ENCODE measurements at regions not wholly inside any gene's neighbourhood (a gene's known extent, or its start where the extent isn't known, plus 50 kb on each side); places are given as distances from the start of the nearest gene placed in this dataset.
A peak's percentile ranks its signal among the peaks of the same experiment; 100 is the strongest.

DNA sequence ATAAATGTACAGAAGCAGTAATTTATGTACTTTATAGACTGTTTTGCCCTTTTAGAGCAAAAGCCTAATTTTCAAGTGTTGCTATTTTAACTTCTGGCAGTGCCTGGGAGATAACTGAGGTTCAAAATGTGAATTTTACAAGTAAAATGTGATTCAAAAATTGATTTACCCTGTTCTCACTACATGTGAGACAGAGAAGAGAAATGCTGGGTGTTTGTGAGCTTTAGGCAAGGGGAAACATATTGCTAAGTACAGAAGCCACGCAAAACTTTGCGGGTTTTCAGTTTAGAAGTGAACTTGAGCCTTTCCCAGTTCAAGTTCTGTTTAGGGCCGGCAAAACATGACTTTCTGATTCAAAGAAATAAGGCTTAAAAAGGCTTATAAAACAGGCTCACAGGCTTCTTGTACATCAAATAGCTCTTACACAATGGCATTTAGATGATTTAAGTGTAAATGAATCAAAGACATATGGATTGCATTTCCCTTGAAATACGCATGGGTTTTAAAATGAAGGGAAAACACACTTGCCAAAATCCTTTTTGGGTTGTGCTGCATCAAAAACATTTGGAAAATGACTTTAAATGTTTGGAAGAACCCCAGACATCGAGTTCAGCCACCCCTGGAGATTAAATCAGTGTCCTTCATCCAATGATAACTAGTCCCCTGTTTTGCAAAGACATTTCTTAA is 370.8 kb upstream of the MEF2C start:
- no peak for DNase-seq

- peak in 2 of 3 experiments; percentile 19 to 78 for DNase-seq
These were observed 363.9 kb upstream of the MEF2C start for GRCh38 chr5:89246864-89247263.

GRCh38 chr5:89246252-89246651 is 363.3 kb upstream of the MEF2C start:
- DNase-seq, result no peak

- no peak for DNase-seq
These were observed 360.6 kb upstream of the MEF2C start for GRCh38 chr5:89243611-89244010.

DNA sequence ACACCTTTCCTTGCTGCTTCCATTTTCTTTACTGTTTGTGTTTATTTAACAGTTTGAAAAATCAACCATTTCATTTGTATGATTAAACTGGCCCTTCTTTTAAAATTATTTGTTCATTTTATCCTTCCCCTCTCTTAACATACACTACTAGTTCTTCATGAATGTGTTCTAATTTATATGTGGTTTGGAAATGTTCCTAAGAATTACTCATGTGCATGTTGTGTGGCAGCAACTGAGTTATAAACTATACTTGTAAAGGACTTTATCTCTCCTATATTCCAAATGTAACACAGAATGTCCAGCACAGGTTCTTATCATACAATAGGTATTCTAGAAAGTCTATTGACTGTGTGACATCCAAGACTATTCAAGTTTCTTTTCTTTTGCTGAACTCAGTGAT is 358.2 kb upstream of the MEF2C start:
- DNase-seq, result no peak

GRCh38 chr5:89236900-89237299 is 353.9 kb upstream of the MEF2C start:
- no peak for DNase-seq

- no peak for DNase-seq
These were observed 350.5 kb upstream of the MEF2C start for GRCh38 chr5:89233462-89233861.

GRCh38 chr5:89232139-89232603 is 349.2 kb upstream of the MEF2C start:
- DNase-seq, result peak in 1 of 3 experiments; percentile 8

DNA sequence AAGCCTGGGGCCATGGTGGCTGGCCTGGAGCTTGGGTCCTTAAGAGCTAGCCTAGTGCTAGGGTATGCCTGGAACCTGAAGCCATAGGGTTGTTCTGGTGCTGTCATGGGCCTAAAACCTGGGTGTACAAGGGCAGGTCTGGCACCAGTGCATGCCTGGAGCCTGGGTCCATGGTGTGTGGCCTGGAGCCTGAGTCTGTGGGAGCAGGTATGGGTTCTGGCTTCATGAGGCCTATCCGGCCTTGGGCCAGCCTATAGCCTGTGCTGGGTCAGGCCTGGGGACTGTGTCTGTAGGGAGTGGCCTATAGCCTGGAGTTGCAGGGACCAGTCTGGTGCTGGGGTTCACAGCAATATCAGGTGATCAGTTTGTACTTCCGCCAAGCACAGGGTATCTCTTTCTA is 347.2 kb upstream of the MEF2C start:
- DNase-seq, result no peak

DNA sequence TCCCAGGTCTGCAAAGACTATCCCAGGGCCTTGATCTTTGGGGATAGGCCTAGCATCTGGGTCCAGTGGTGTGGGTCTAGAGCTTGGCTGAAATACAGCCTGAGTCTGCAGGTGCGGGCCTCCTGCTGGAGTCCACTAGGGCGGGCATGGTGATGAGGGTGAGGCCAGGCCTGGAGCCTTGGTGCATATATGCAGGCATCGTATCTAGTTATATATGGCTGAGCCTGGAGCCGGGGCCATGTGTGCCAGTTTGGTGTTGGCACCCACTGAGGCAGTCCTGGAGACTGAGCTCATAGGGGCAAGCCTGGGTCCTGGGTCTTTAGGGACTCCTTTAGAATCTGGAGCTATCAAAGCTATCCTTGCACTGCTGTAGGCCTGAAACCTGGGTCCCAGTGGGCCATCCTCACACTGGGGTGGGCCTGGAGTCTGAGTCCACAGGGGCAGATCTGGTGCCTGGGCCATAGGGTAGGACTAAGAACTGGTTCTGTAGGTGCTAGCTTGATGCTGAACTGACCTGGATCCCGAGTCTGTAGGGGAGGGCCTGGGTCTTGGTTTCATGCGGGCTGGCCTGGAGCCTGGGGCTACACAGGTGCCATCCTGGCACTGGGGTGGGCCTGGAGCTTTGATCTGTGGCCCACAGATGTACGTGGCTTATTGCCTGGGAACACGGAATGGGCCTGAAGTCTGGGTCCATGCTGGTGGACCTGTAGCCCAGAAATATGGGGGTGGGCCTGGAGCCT is 346.5 kb upstream of the MEF2C start:
- no peak for DNase-seq

DNA sequence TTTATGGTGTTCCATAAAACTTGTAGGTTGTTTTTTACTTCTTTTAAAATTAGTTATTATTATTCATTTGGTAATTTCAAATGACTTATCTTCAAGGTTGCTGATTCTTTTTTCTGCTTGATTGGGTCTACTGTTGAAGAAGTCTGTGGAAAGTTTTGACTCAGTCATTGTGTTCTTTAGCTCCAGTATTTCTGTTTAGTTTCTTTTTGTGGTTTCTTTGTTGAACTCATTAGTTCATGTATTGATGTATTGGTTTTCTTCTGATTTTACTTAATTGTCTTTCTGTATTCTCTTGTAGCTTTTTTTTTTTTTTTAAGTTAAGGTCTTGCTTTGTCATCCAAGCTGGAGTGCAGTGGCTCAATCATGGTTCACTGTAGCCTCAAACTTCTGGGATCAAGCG is 345.4 kb upstream of the MEF2C start:
- no peak for DNase-seq

- no peak for DNase-seq
These were observed 335.4 kb upstream of the MEF2C start for GRCh38 chr5:89218364-89218763.

DNA sequence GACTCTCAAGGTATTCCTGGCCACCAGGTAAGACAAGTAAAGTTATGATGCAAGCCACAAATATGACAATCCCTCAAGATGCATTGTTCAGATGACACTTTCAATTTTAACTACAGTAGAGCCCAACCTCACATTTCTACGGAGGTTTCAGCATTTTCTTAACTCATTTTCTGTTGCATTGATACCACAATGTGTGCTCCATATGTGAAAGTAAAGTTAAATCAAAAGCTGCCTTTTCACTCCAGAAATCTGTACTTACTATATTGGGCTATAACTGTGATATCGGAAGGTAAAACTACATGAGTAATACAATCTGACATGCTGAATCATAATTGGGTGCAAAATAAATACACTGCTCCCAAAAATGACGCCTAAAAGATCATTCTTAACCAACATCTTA is 333.6 kb upstream of the MEF2C start:
- DNase-seq, result no peak

- no peak for DNase-seq
These were observed 330.6 kb upstream of the MEF2C start for GRCh38 chr5:89213573-89213972.

- DNase-seq, result no peak
These were observed 328.9 kb upstream of the MEF2C start for GRCh38 chr5:89211836-89212235.

- DNase-seq, result no peak
These were observed 325.8 kb upstream of the MEF2C start for GRCh38 chr5:89208811-89209210.

GRCh38 chr5:89208392-89208791 is 325.4 kb upstream of the MEF2C start:
- no peak for DNase-seq

DNA sequence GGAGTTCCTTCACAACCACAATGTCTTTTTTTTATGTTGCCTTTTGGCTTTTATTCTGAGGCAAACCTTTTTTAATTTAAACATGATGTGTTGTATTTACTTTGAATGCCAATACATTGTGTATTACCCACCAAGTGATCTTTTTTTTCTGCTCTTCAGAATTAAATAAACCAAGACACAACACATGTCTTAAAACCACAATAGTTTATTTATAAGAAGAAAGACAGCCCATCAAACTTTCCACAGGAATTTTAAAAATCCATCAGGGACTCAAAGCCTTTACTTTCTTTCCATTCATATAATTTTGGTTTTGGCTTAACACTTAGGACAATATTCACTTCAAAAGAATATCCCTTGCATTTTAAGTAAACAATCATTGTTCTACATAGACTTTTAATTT is 321.8 kb upstream of the MEF2C start:
- no peak for DNase-seq

GRCh38 chr5:89203611-89204010 is 320.6 kb upstream of the MEF2C start:
- DNase-seq, result no peak

- DNase-seq, result no peak
These were observed 317.9 kb upstream of the MEF2C start for GRCh38 chr5:89200899-89201298.

GRCh38 chr5:89199306-89199705 is 316.3 kb upstream of the MEF2C start:
- DNase-seq, result no peak

- no peak for DNase-seq
These were observed 308.4 kb upstream of the MEF2C start for GRCh38 chr5:89191374-89191773.

- DNase-seq, result no peak
These were observed 307.7 kb upstream of the MEF2C start for GRCh38 chr5:89190515-89191265.
